Activated CD4-positive, alpha-beta memory T cell treated with anti-CD3 and anti-CD28 coated beads, Interleukin-2, amount 10 ng/mL, durations not matched to agents 7 days and 5 days (primary cell): ENCODE measurements at regions not wholly inside any gene's neighbourhood (a gene's known extent, or its start where the extent isn't known, plus 50 kb on each side); places are given as distances from the start of the nearest gene placed in this dataset.
"Not testable (repeated sequence)": the region's sequence is repeated elsewhere in the genome, so short reads cannot be mapped to it uniquely, and the experiment has no call there.

Experiments used
- CTCF ChIA-PET: fragments of 350-600 bp; sonication (Branson Sonifier 250); formaldehyde crosslinking; loops from one replicate; lab custom pipeline; 2021; ENCODE audit warnings: antibody characterized with exemption, inconsistent platforms; lab: Charles Lee
- POLR2A ChIA-PET: fragments of 350-600 bp; sonication (Branson Sonifier 250); formaldehyde crosslinking; loops from one replicate; lab custom pipeline; 2021; ENCODE audit warnings: antibody characterized with exemption; lab: Charles Lee
- DNase-seq: peaks from one replicate; pipeline ENCODE4 v3.0.0-alpha.2; 2020
- H3K27ac Mint-ChIP-seq: one replicate; pipeline ENCODE4 v1.8.0; 2021; ENCODE audit warnings: mild to moderate bottlenecking, mixed read lengths
- H3K27me3 Mint-ChIP-seq: one replicate; pipeline ENCODE4 v1.8.0; 2021; ENCODE audit warnings: mixed read lengths
- H3K36me3 Mint-ChIP-seq: one replicate; pipeline ENCODE4 v1.8.0; 2021; ENCODE audit warnings: low read depth, mixed read lengths
- H3K4me1 Mint-ChIP-seq: one replicate; pipeline ENCODE4 v1.8.0; 2021; ENCODE audit warnings: mixed read lengths
- H3K4me3 Mint-ChIP-seq: one replicate; pipeline ENCODE4 v1.8.0; 2021; ENCODE audit warnings: mild to moderate bottlenecking, mixed read lengths
- H3K9me3 Mint-ChIP-seq: one replicate; pipeline ENCODE4 v1.8.0; 2021; ENCODE audit warnings: mixed read lengths

GRCh38 chrX:3175659-3176438, 134.6 kb downstream of the ARSF start:
- no peak for DNase-seq

GRCh38 chrX:3172156-3172555, 130.9 kb downstream of the ARSF start:
- H3K27me3 Mint-ChIP-seq, H3K9me3 Mint-ChIP-seq, H3K36me3 Mint-ChIP-seq, DNase-seq, H3K27ac Mint-ChIP-seq, H3K4me1 Mint-ChIP-seq, H3K4me3 Mint-ChIP-seq, CTCF ChIA-PET, POLR2A ChIA-PET: not testable (repeated sequence)

More at GRCh38 chrX:3175659-3176438, 134.6 kb downstream of the ARSF start:
- no peaks in the 10 kb centered on the region for H3K4me1 Mint-ChIP-seq
- H3K4me3 Mint-ChIP-seq = no peak overlapping the region
- POLR2A ChIA-PET = no interaction called here
- CTCF ChIA-PET = no interaction called here
- H3K9me3 Mint-ChIP-seq = no peaks in the 10 kb centered on the region
- H3K36me3 Mint-ChIP-seq = no peaks in the 10 kb centered on the region
- H3K27ac Mint-ChIP-seq = no peak overlapping the region
- H3K27me3 Mint-ChIP-seq = no peaks in the 10 kb centered on the region

GRCh38 chrX:3169421-3169820, 128.2 kb downstream of the ARSF start:
- Mint-ChIP-seq H3K4me3 (no peak overlapping the region), H3K36me3 (no peaks in the 10 kb centered on the region), H3K4me1 (no peaks in the 10 kb centered on the region), H3K27me3 (no peaks in the 10 kb centered on the region), H3K9me3 (no peaks in the 10 kb centered on the region), H3K27ac (no peak overlapping the region)
- no peak for DNase-seq
- POLR2A ChIA-PET = no interaction called here
- CTCF ChIA-PET = no interaction called here

GRCh38 chrX:3167771-3168170, 126.5 kb downstream of the ARSF start:
- CTCF ChIA-PET = no interaction called here
- no peak overlapping the region for H3K4me3 Mint-ChIP-seq
- H3K36me3 Mint-ChIP-seq = no peaks in the 10 kb centered on the region
- no peaks in the 10 kb centered on the region for H3K4me1 Mint-ChIP-seq
- no peaks in the 10 kb centered on the region for H3K27me3 Mint-ChIP-seq
- no peaks in the 10 kb centered on the region for H3K9me3 Mint-ChIP-seq
- POLR2A ChIA-PET = no interaction called here
- no peak for DNase-seq
- H3K27ac Mint-ChIP-seq = no peak overlapping the region

- no peak overlapping the region for H3K4me3 Mint-ChIP-seq
- H3K4me1 Mint-ChIP-seq = no peaks in the 10 kb centered on the region
These were observed 125.6 kb downstream of the ARSF start for GRCh38 chrX:3166670-3167455.

GRCh38 chrX:3165808-3166207, 124.5 kb downstream of the ARSF start:
- Mint-ChIP-seq H3K9me3 (no peaks in the 10 kb centered on the region), H3K27ac (no peak overlapping the region), H3K36me3 (no peaks in the 10 kb centered on the region), H3K27me3 (no peaks in the 10 kb centered on the region), H3K4me1 (no peaks in the 10 kb centered on the region), H3K4me3 (no peak overlapping the region)
- no peak for DNase-seq
- ChIA-PET CTCF (no interaction called here), POLR2A (no interaction called here)

More at GRCh38 chrX:3166670-3167455, 125.6 kb downstream of the ARSF start:
- Mint-ChIP-seq H3K27ac (no peak overlapping the region), H3K27me3 (no peaks in the 10 kb centered on the region), H3K36me3 (no peaks in the 10 kb centered on the region), H3K9me3 (no peaks in the 10 kb centered on the region)
- no peak for DNase-seq
- POLR2A ChIA-PET = no interaction called here
- CTCF ChIA-PET = no interaction called here
